Sigmoid colon (tissue), 6 donors: ENCODE measurements at regions not wholly inside any gene's neighbourhood (a gene's known extent, or its start where the extent isn't known, plus 50 kb on each side); places are given as distances from the start of the nearest gene placed in this dataset.

Experiments
- DNase-seq: peaks from one replicate; pipeline ENCODE4 v3.0.0-alpha.2; 2019
- H3K27ac ChIP-seq, 4 donors: fragments of 200-600 bp; sonication (generic); one replicate each; pipeline ENCODE4 v1.5.1; 2016 to 2019; ENCODE audit warnings: mild to moderate bottlenecking in 1 of 4
- H3K27me3 ChIP-seq, 3 donors: fragments of 200-600 bp; sonication (generic); one replicate each; pipeline ENCODE4 v1.5.1; 2019; ENCODE audit warnings: mild to moderate bottlenecking in 1 of 3
- H3K36me3 ChIP-seq, 4 donors: fragments of 200-600 bp; sonication (generic); one replicate each; pipeline ENCODE4 v1.5.1; 2016 to 2019
- H3K4me1 ChIP-seq, 4 donors: fragments of 200-600 bp; sonication (generic); one replicate each; pipeline ENCODE4 v1.5.1; 2017 to 2019
- H3K4me3 ChIP-seq, 4 donors: fragments of 200-600 bp; sonication (generic); one replicate each; pipeline ENCODE4 v1.5.1; 2017 to 2019; ENCODE audit warnings: mild to moderate bottlenecking in 2 of 4, moderate library complexity in 1 of 4
- H3K9me3 ChIP-seq, 4 donors: fragments of 200-600 bp in 3 of 4; sonication (generic) in 3 of 4; one replicate each; pipeline versions ENCODE4 v1.5.1 to v1.6.1; 2013 to 2019
- EP300 ChIP-seq, 4 donors: sonication (generic); formaldehyde crosslinking; IDR thresholded peaks; one replicate each; pipeline ENCODE4 v1.6.1; 2017; ENCODE audit warnings: antibody characterized with exemption in 4 of 4
- POLR2A ChIP-seq, 2 donors: fragments of 450-650 bp; IDR thresholded peaks; one replicate each; pipeline ENCODE4 v1.6.1; 2016; ENCODE audit warnings: antibody characterized with exemption in 2 of 2, mild to moderate bottlenecking in 2 of 2, moderate library complexity in 2 of 2
- POLR2AphosphoS5 ChIP-seq, 4 donors: sonication (generic); formaldehyde crosslinking; IDR thresholded peaks; one replicate each; pipeline ENCODE4 v1.6.1; 2017; ENCODE audit warnings: antibody characterized with exemption in 4 of 4
- WGBS, 2 donors: extraction: QIAGEN DNeasy Blood & Tissue Kit; methylation state at CpG; one replicate each; pipeline ENCODE4 v1.1.7; 2013; 5-methylcytosine and 5-hydroxymethylcytosine counted together
- intact Hi-C: fragments of 100-400 bp; cut with DNase I; formaldehyde crosslinking; loops from one replicate; pipeline ENCODE4 v1.15.1; 2023
- TF ChIP-seq, protein P1 (sequence below), 4 experiments: fragments of 450-650 bp in 3 of 4; fragments of 200-600 bp in 1 of 4; IDR thresholded peaks; one replicate each; pipeline ENCODE4 v1.5.1; 2016 to 2019; ENCODE audit warnings: antibody characterized with exemption in 4 of 4, mild to moderate bottlenecking in 3 of 4, moderate library complexity in 2 of 4
- donor health status: healthy with polysubstance abuse.
- donor health status: healthy.

GRCh38 chr5:56763711-56764466 is 51.5 kb upstream of the MAP3K1 start:
- Histone ChIP-seq H3K36me3 (no peaks in the 10 kb centered on the region), H3K27ac (no peak overlapping the region), H3K9me3 (no peaks in the 10 kb centered on the region), H3K27me3 (no peaks in the 10 kb centered on the region), H3K4me1 (no peaks in the 10 kb centered on the region), H3K4me3 (no peak overlapping the region)
- no peak for TF ChIP-seq EP300 (IDR thresholded peaks at IDR 0.05)
- TF ChIP-seq, protein P1, sequence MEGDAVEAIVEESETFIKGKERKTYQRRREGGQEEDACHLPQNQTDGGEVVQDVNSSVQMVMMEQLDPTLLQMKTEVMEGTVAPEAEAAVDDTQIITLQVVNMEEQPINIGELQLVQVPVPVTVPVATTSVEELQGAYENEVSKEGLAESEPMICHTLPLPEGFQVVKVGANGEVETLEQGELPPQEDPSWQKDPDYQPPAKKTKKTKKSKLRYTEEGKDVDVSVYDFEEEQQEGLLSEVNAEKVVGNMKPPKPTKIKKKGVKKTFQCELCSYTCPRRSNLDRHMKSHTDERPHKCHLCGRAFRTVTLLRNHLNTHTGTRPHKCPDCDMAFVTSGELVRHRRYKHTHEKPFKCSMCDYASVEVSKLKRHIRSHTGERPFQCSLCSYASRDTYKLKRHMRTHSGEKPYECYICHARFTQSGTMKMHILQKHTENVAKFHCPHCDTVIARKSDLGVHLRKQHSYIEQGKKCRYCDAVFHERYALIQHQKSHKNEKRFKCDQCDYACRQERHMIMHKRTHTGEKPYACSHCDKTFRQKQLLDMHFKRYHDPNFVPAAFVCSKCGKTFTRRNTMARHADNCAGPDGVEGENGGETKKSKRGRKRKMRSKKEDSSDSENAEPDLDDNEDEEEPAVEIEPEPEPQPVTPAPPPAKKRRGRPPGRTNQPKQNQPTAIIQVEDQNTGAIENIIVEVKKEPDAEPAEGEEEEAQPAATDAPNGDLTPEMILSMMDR (IDR thresholded peaks at IDR 0.05): no peak
- no peak for TF ChIP-seq POLR2AphosphoS5 (IDR thresholded peaks at IDR 0.05)
- no peak for TF ChIP-seq POLR2A (IDR thresholded peaks at IDR 0.05)
- no peak for DNase-seq
- intact Hi-C loops: no loop called here
- WGBS, 2 donors: 49 to 51% methylated on average over 7 of the region's 7 CpGs

DNA sequence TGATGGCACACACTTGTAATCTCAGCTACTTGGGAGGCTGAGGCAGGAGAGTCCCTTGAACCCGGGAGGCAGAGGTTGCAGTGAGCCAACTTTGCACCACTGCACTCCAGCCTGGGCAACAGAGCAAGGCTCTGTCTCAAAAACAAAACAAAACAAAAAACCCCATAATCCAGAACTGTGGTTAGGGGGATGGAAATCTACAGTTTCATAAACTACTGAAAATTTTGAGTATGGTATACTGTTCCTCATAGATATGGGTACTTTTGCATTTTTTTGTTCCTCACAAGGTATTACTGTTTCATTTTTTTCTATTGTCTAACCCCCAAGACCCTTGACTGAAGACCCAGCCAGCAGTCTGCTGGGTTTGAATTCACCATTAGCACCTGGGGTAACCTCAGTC is 52.2 kb upstream of the MAP3K1 start:
- H3K4me3 ChIP-seq: no peak overlapping the region
- no peak for DNase-seq
- TF ChIP-seq EP300 (IDR thresholded peaks at IDR 0.05) (no peak), POLR2AphosphoS5 (IDR thresholded peaks at IDR 0.05) (no peak), POLR2A (IDR thresholded peaks at IDR 0.05) (no peak)
- TF ChIP-seq, protein P1 (IDR thresholded peaks at IDR 0.05): no peak
- no peaks in the 10 kb centered on the region for H3K36me3 ChIP-seq
- WGBS, 2 donors: 75 to 86% methylated on average over 1 of the region's 1 CpG
- no peaks in the 10 kb centered on the region for H3K4me1 ChIP-seq
- no peak overlapping the region for H3K27ac ChIP-seq
- intact Hi-C loops: no loop called here
- no peaks in the 10 kb centered on the region for H3K27me3 ChIP-seq
- no peaks in the 10 kb centered on the region for H3K9me3 ChIP-seq

DNA sequence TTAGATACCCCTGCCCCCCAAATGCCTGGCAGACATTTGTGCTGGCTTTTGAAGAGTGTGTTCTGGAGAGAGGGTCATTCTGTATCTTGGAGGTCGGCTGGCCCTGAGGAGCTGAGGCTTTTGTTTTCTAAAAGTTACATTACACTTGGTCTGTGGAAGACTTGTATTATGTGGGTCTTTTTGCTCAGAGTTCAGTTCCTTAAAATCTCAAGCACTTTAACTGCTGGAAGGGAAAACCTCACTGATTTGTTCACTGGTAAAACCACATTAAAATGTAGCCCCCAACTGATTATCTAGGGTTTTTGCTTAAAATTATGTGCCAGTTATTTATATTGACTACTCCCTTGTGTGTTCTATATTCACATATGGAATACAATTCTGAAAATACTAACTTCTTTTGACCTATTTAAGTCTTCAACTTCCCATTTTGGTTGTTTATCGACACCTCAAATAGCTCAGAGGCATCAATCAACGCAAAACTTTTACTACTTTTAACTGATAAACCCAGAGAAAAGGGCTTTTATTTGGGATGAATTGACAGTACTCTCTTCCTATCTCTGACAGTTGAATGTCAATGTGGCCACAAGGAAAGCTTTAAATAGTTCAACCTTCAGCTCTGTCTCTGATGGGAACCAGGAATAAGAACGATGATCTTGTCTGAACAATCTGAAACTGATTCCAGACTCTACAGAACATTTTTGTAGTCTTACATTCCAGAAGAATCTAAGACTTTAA is 54.0 kb upstream of the MAP3K1 start:
- Histone ChIP-seq H3K4me1 (no peaks in the 10 kb centered on the region), H3K4me3 (no peak overlapping the region), H3K27me3 (no peaks in the 10 kb centered on the region), H3K9me3 (no peaks in the 10 kb centered on the region), H3K27ac (no peak overlapping the region), H3K36me3 (no peaks in the 10 kb centered on the region)
- WGBS, 2 donors: 54 to 78% methylated on average over 4 of the region's 4 CpGs
- no peak for DNase-seq
- TF ChIP-seq EP300 (IDR thresholded peaks at IDR 0.05): no peak
- TF ChIP-seq, protein P1 (IDR thresholded peaks at IDR 0.05): no peak
- TF ChIP-seq POLR2A (IDR thresholded peaks at IDR 0.05): no peak
- TF ChIP-seq POLR2AphosphoS5 (IDR thresholded peaks at IDR 0.05): no peak
- intact Hi-C loops: no loop called here

GRCh38 chr5:56760723-56761122 is 54.6 kb upstream of the MAP3K1 start:
- no peaks in the 10 kb centered on the region for H3K9me3 ChIP-seq
- no peak overlapping the region for H3K27ac ChIP-seq
- no peak for DNase-seq
- H3K36me3 ChIP-seq: no peaks in the 10 kb centered on the region
- no peaks in the 10 kb centered on the region for H3K4me1 ChIP-seq
- no peak for TF ChIP-seq POLR2A (IDR thresholded peaks at IDR 0.05)
- TF ChIP-seq, protein P1 (IDR thresholded peaks at IDR 0.05): no peak
- no peak for TF ChIP-seq POLR2AphosphoS5 (IDR thresholded peaks at IDR 0.05)
- TF ChIP-seq EP300 (IDR thresholded peaks at IDR 0.05): no peak
- WGBS, 2 donors: 86 to 89% methylated on average over 5 of the region's 5 CpGs
- no peak overlapping the region for H3K4me3 ChIP-seq
- H3K27me3 ChIP-seq: no peaks in the 10 kb centered on the region
- intact Hi-C loops: no loop called here
